AG04450 (cell line): ENCODE measurements at regions not wholly inside any gene's neighbourhood (a gene's known extent, or its start where the extent isn't known, plus 50 kb on each side); places are given as distances from the start of the nearest gene placed in this dataset.

Source experiments
- CTCF ChIA-PET: fragments of 300-600, 350-600 bp; formaldehyde crosslinking; extraction: SDS; loops from one replicate; lab custom pipeline; 2022; ENCODE audit warnings: antibody characterized with exemption, inconsistent platforms; lab: Charles Lee
- POLR2A ChIA-PET: fragments of 350-600 bp; formaldehyde crosslinking; extraction: SDS; loops from one replicate; lab custom pipeline; 2021; ENCODE audit warnings: antibody characterized with exemption, inconsistent platforms; lab: Yijun Ruan, JAX
- DNase-seq: peaks from one replicate; pipeline ENCODE4 v3.0.0-alpha.2; 2011; ENCODE audit warnings: low read depth, low spot score
- H3K27ac ChIP-seq: one replicate; pipeline ENCODE4 v1.5.1; 2012; ENCODE audit warnings: low read depth, low read length, control low read depth
- H3K27me3 ChIP-seq: one replicate; pipeline ENCODE4 v1.6.0; 2012; ENCODE audit warnings: low read length; ENCODE audit not compliant: control insufficient read depth, insufficient read depth
- H3K4me3 ChIP-seq: 2 replicates; pipeline ENCODE4 v1.5.1; 2011; ENCODE audit warnings: mild to moderate bottlenecking, low read depth, low read length, control low read depth
- H3K9me3 ChIP-seq: 2 replicates; pipeline ENCODE4 v1.5.1; 2012; ENCODE audit warnings: low read length; ENCODE audit not compliant: control insufficient read depth, insufficient read depth
- TF ChIP-seq, protein P1 (sequence below): IDR thresholded peaks from 2 replicates; pipeline ENCODE4 v1.5.1; 2011; ENCODE audit warnings: low read depth, low read length, control low read depth, inconsistent platforms

DNA sequence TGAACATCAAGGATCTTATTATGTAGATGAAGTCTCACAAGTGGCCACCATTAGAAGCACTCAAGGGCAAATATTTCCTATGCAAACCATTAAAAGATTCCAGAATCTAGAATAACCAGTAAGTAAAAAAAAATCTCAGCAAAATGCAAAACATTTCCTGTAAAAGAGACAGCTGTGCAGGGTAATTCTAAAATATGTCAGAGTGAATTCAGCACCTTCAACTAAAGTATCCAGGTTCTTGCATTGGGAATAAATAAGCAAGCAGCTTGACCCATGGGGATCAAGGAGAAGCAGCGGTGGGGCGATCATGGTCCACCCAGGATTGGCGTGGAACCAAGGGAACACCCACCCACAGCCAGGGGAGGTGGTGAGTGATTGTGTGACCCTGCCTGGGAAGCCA, 2188.9 kb downstream of the PCDH7 start:
- TF ChIP-seq, protein P1, sequence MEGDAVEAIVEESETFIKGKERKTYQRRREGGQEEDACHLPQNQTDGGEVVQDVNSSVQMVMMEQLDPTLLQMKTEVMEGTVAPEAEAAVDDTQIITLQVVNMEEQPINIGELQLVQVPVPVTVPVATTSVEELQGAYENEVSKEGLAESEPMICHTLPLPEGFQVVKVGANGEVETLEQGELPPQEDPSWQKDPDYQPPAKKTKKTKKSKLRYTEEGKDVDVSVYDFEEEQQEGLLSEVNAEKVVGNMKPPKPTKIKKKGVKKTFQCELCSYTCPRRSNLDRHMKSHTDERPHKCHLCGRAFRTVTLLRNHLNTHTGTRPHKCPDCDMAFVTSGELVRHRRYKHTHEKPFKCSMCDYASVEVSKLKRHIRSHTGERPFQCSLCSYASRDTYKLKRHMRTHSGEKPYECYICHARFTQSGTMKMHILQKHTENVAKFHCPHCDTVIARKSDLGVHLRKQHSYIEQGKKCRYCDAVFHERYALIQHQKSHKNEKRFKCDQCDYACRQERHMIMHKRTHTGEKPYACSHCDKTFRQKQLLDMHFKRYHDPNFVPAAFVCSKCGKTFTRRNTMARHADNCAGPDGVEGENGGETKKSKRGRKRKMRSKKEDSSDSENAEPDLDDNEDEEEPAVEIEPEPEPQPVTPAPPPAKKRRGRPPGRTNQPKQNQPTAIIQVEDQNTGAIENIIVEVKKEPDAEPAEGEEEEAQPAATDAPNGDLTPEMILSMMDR = no peak
- Histone ChIP-seq H3K27me3 (no peaks in the 10 kb centered on the region), H3K9me3 (peaks cover 10% of the 10 kb centered on the region), H3K27ac (no peak overlapping the region), H3K4me3 (no peak overlapping the region)
- POLR2A ChIA-PET = no interaction called here
- CTCF ChIA-PET = no interaction called here
- no peak for DNase-seq

DNA sequence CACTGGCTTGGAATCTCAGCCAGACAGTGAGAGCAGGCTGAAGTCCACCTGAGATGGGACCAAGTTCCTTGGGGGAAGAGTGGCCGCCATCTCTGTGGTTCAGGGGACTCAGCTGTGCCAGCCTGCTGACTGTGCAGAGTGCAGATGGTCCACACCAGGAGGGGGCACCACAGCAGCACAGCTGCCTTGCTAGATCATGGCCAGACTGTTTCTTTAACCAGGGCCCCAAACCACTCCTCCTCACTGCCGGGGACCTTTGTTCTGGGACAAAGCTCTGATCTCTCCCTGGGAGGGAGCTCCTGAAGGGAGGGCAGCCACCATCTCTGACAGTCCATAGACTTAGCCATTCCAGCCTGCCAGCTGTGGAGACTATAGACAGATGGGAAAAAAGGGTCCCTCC, 2189.6 kb downstream of the PCDH7 start:
- TF ChIP-seq, protein P1 = no peak
- DNase-seq = no peak
- Histone ChIP-seq H3K27ac (no peak overlapping the region), H3K27me3 (no peaks in the 10 kb centered on the region), H3K9me3 (peaks cover 10% of the 10 kb centered on the region), H3K4me3 (no peak overlapping the region)
- ChIA-PET CTCF (no interaction called here), POLR2A (no interaction called here)

DNA sequence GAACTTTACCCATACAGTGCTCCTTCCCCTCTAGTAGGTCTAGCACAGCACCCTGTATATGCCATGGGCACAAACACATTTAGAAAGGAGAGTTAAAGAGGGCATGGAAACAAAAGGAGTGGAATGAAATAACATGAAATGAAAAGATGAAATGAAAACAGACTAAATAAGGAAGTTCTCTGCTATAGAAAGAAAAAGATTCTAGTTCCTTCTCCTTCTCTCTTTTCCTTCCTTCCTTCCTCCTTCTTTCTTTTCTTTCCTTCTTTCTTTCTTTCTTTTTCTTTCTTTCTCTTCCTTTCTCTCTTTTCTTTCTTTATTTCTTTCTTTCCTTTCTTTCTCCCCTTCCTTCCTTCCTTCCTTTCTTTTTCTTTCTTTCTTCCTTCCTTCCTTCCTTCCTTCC, 2197.4 kb downstream of the PCDH7 start:
- Histone ChIP-seq H3K27ac (no peak overlapping the region), H3K9me3 (no peaks in the 10 kb centered on the region), H3K27me3 (no peaks in the 10 kb centered on the region), H3K4me3 (no peak overlapping the region)
- ChIA-PET CTCF (no interaction called here), POLR2A (no interaction called here)
- TF ChIP-seq, protein P1 = no peak
- no peak for DNase-seq

DNA sequence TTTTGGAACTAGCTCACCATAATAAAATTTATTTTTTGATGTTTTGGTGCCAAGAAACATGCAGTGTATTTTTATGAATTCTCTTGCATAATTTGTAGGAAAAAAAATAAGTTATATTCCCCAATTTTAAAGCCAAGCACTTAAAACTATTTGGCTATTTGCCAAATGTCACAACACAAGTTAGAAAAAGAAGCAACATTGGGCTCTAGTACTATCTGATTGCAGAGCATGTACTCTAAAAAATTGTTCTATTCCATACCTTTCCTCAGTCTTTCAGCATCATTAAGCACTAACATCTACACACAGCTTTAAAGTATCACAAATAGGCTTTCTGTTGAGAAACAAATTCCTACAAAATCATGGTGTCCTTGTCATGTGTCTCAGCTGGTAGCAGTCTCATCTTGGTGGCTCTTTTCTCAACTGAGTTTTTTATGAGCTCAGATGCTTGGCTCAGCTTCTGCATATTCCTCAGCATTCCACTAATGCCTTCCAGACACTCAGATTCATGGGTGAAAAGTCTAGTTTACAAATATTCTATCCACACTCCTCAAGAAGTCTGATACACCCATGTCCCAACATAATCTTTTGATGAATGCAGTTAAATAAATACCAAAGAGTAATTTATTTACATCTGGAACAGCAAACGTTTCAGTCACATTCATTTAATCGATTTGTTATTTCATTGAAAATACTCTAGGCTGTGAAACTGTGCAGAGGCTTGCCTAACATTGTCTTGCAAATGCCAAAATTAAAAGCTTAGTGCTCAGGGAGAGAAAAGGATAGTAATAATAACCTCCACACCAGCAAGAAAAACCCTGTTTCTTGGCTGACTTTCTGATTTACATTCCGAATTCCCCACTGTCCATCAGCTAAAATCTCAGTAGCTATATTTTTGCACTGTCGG, 2209.9 kb downstream of the PCDH7 start:
- H3K27ac ChIP-seq = no peak overlapping the region
- CTCF ChIA-PET = no interaction called here
- TF ChIP-seq, protein P1 = no peak
- POLR2A ChIA-PET = no interaction called here
- DNase-seq = no peak
- H3K4me3 ChIP-seq = no peak overlapping the region
- H3K9me3 ChIP-seq = no peaks in the 10 kb centered on the region; the same call in 1 of the 2 replicates
- no peaks in the 10 kb centered on the region for H3K27me3 ChIP-seq

GRCh38 chr4:32930700-32931099, 2210.5 kb downstream of the PCDH7 start:
- TF ChIP-seq, protein P1 = no peak
- H3K9me3 ChIP-seq = no peaks in the 10 kb centered on the region; the same call in 1 of the 2 replicates
- CTCF ChIA-PET = no interaction called here
- POLR2A ChIA-PET = no interaction called here
- no peak overlapping the region for H3K27ac ChIP-seq
- H3K27me3 ChIP-seq = no peaks in the 10 kb centered on the region
- no peak for DNase-seq
- no peak overlapping the region for H3K4me3 ChIP-seq
